GM18505 (cell line): ENCODE measurements at regions not wholly inside any gene's neighbourhood (a gene's known extent, or its start where the extent isn't known, plus 50 kb on each side); places are given as distances from the start of the nearest gene placed in this dataset.
"Not testable (repeated sequence)": the region's sequence is repeated elsewhere in the genome, so short reads cannot be mapped to it uniquely, and the experiment has no call there.

Experiments
- ATAC-seq: cut with Tn5 transposase; IDR thresholded peaks from one replicate; pipeline ENCODE4 v1.9.1; 2021; ENCODE audit not compliant: unreplicated experiment
- POLR2A ChIP-seq: IDR thresholded peaks from 4 replicates; pipeline ENCODE4 v1.6.1; 2011; ENCODE audit warnings: borderline replicate concordance; ENCODE audit not compliant: insufficient read depth, insufficient read length; ENCODE audit errors: extremely low read depth

DNA sequence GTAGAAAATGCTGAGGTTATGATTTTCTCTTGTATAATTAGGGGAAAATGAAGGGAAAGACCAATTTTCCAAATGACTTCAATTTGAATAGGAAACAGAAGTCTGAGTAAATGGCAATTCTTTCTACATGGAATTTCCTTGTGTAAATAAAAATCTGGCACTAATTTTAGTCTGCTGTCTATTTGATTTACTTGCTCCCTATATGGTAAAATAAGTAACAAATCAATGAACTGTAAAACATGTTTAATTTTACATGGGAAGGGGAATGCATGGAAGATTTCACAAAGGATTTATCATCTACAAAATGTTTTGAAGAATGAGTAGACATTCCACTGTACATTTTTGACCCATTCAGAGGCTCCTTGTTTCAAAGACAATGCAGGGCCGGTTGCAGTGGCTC, 811.6 kb upstream of the GOT2 start:
- no peak for TF ChIP-seq POLR2A
- ATAC-seq, result no peak

DNA sequence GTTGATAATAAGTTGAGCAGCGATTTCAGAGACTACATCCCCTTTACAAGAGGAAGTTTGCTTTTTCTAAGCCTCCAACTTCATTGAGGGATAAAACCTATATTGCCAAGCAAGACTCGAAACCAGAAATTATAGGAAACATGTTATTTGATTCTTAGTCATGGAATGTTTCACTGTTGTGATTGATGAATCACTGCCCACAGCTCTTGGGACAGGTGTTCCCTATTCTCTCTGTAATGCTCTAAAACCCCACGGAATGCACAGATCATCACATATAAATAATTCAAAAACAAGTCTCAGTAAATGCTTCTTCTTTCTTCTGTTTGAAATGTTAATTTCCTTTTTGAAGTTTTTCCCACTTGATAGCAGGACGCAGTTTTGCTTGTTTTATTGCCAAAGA, 809.5 kb upstream of the GOT2 start:
- no peak for ATAC-seq
- no peak for TF ChIP-seq POLR2A

DNA sequence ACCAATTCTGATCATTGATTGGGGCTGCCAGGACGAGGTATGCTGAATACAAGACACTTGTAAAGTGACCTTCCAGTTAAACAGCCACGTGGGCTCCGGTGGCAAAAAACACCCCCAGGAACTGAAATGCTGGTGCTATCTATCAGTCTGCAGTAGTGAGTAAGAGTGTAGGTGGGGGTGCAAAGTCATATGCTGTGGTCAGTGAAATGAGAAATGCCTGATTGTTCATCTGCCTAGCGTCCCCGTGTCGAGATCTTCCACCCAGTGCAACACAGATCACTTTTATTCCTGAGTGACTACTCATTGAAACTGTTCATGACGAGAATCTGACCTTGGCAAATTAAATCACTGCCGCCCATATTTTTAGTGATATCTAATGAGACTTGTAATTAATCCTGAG, 806.5 kb upstream of the GOT2 start:
- no peak for TF ChIP-seq POLR2A
- ATAC-seq, result no peak

DNA sequence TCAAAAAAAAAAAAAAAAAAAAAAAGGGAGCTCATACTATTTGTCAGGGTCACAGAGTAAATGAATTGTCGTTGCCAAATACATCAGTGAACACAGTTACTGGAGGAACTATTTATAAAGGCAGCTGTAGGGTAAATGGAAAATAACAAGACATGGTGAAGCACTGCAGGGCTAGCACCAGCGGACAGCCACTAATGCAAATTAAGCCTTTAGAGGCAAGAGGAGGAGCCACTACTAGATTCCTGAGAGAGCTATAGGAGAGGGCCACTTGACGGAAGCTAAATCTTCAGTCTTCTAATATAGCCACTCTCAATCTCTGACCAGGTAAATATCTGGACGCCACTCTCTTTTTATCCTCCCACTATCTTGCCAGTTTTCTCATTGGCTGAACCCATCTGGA, 801.2 kb upstream of the GOT2 start:
- ATAC-seq, result no peak
- TF ChIP-seq POLR2A, result no peak

DNA sequence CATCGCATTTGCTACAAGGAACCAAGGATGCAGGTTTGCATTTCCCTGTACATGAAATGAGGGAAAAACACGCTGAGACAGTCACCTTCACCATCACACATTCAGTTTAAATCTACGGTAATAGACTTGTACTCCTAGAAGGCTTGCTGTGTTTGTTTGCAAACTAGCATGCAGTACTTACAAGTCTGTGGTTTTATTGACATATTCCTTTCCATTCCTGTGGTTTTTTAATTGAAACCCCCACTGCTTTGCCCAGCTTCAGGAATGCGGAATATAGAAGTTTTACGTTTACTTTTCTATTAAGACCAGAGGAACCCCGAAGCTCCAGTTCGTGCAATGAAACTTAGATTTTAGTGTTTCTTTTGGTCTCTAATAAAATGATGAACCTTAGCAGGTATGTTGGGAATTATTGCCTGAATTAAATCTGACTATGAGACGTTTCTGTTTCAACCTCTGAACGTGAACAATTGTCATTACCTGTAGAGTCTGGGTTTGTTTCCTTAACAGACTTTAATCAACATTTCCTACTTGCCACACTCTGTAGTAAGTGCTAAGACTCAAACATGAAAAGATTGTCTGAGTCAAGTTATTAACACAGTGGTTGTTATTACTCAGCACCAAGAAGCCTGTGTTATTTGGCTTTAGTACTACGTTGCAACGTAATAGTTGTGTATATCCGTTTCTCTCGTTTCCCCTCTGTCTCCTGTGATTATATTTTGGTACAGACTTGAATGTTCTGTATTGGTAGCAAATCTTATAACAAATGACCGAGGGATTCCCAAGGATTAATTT, 793.3 kb upstream of the GOT2 start:
- ATAC-seq, result no peak
- no peak for TF ChIP-seq POLR2A

GRCh38 chr16:59522826-59523225, 788.7 kb upstream of the GOT2 start:
- ATAC-seq, result no peak
- no peak for TF ChIP-seq POLR2A

DNA sequence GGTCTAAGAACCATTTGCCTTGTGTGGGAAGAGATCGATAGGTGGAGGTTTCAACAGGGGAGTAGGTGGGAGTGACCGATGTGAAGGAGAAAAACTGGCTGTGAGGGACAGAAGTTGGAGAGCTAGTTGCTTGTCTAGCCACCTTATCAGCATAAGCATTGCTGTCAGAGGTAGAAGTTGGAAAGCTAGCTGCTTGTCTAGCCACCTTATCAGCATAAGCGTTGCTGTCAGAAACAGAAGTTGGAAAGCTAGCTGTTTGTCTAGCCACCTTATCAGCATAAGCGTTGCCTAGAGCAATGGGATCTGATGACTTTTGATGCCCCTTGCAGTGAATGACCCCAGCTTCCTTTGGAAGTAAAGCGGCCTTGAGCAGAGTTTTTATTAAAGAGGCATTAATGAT, 784.6 kb upstream of the GOT2 start:
- not testable (repeated sequence) for ATAC-seq

DNA sequence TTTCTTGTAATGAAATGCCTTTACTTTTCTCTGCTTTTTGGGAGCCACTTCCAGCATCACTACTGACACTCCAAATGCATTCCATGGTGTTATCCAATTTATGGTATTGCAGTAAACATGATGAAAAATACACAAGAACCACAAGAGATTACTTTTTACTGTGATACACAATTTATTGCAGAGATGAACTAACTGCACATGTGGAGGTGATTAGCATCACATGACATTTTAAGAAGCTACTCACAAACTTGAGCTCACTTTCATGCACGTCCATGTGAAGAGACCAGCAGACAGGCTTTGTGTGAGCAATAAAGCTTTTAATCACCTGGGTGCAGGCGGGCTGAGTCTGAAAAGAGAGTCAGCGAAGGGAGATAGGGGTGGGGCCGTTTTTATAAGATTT, 780.5 kb upstream of the GOT2 start:
- no peak for ATAC-seq
- TF ChIP-seq POLR2A, result no peak

DNA sequence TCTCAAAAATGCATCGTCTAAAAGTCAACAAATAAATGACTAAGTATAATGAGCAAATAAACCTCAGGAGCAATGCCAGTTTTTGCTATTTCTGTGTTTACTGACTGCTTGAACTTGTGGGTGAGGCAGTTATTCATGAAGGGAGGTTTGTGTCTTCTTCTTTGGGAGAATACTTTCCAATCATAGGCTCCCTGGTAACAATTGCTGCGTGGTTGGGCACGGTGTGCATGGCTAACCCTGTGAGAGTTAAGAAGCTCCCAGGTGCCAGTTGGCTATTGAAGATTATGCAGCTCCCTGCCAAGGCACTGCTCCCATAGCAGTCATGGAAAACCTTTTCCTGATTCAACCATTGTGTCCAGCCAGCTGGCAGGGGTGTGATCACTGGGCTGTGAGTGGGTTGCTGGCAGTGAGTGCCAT, 775.9 kb upstream of the GOT2 start:
- ATAC-seq, result no peak
- no peak for TF ChIP-seq POLR2A

DNA sequence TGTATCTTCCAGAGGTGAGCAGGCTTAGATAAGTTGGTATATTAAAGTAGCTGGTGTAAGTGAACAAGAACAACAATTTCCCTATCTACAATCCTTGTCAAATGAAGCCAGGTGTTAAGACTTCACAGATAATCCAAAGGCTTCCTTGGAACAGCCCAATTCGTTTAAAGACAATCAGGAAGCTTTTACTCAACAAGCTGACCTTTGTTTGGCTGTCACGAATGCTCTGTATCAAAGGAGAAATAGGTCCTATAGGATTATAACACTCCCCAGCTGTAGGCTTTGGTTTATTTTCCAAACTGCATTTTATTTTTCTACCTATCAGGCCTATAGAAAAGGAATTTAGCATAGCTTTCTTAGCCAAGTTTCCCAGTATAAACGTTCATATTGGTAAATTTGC, 766.5 kb upstream of the GOT2 start:
- ATAC-seq, result no peak
- no peak for TF ChIP-seq POLR2A

DNA sequence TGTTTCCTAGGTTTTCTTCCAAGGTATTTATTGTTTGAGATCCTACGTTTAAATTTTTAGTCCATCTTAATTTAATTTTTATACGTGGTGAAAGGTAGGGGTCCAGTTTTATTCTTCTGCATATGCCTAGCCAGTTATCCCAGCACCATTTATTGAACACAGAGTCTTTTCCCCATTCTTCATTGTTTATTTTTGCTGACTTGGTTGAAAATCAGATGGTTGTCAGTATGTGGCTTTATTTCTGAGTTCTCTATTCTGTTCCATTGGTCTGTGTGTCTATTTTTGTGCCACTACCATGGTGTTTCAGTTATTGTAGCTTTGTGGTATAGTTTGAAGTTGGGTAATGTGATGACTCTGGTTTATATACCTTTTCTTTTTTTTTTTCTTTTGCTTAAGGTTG, 753.0 kb upstream of the GOT2 start:
- no peak for ATAC-seq
- TF ChIP-seq POLR2A, result no peak

DNA sequence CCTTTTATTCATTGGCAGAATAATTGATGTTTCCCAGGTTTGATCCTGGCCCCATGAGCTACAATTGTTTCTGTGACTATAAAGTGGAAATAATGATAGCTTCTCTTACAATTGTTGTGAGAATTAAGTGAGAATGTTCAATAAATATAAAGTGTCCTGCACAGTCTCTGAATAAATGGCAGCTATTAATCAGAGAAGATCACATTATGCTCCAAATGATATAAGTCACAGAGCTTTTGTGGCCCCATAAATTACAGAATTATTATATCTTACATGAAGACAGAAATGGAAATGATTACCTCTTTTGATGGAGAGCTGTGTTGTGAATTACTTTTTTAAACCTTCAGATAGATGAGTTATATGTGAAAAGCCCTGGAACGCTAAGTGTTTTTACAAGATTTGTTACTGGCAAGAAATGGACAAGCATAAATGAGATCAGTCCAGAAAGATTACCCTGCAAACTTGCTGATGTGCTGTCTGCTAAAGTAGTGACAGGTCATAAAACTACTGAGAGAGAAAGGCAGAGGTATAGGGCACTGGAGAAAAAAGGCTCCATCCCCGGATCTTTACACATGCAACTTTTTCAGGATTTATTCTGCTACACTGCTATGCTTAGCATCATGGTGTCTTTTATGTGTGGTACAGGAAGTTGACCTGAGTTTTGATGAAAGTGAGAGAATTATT, 750.9 kb upstream of the GOT2 start:
- no peak for TF ChIP-seq POLR2A
- ATAC-seq, result no peak

GRCh38 chr16:59478838-59479237, 744.7 kb upstream of the GOT2 start:
- no peak for TF ChIP-seq POLR2A
- no peak for ATAC-seq

- no peak for ATAC-seq
- no peak for TF ChIP-seq POLR2A
Observed at GRCh38 chr16:59470556-59470955, 736.4 kb upstream of the GOT2 start.

DNA sequence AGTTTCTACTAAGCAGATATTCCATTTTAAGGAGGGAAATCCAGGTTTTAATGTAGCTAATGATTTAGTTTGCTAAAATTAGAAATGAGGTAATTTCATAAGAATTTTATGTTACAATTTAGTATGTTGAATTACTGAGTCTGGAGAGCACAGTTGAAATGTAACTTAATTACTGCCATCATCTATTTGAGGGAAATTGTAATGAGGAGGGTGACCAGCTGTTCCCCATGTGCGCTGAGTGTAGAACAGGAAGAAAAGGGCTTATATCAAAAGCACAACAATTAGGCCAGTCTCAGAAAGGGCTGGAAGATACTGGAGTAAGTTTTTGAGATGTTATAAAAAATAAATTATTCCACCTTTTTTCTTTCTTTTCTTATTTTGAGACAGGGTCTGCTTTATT, 735.1 kb upstream of the GOT2 start:
- no peak for TF ChIP-seq POLR2A
- no peak for ATAC-seq

DNA sequence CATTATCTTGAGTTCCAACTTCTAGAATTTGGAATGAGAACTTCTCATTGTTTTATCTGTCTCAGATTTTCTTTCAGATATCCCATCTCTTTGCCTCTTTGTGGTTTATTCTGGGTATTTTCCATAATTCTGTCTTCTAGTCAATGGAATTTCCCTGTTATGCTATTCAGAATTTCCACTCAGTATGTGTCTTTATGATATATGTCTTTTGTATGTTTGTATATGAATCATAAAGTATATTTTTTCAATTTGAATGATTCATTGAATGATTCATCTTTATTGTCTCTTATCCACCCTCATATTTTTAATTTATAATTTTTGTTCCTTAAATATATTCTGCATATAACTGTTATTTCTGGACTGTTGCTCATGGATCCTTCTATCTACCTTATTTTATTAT, 729.7 kb upstream of the GOT2 start:
- ATAC-seq, result no peak
- no peak for TF ChIP-seq POLR2A
